Stimulated activated CD8-positive, alpha-beta memory T cell treated with anti-CD3 and anti-CD28 coated beads, Interleukin-2, amount 100 ng/mL, for 1 hour (primary cell): ENCODE measurements at regions not wholly inside any gene's neighbourhood (a gene's known extent, or its start where the extent isn't known, plus 50 kb on each side); places are given as distances from the start of the nearest gene placed in this dataset.

ENCODE experiments used
- DNase-seq, 2 donors: peaks; one replicate each; pipeline ENCODE4 v3.0.0-alpha.2; 2020; ENCODE audit warnings: low read depth in 2 of 2

- no peak for DNase-seq
Observed at GRCh38 chr2:238985041-238985729, 137.3 kb downstream of the TWIST2 start.

GRCh38 chr2:238985931-238986446, 138.1 kb downstream of the TWIST2 start:
- no peak for DNase-seq

- DNase-seq = no peak
Observed at GRCh38 chr2:238986491-238987351, 138.8 kb downstream of the TWIST2 start.

- DNase-seq = no peak
Observed at GRCh38 chr2:238987352-238987981, 139.6 kb downstream of the TWIST2 start.

- no peak for DNase-seq
Observed at GRCh38 chr2:238988105-238988504, 140.2 kb downstream of the TWIST2 start.

GRCh38 chr2:238988752-238989151, 140.9 kb downstream of the TWIST2 start:
- DNase-seq = no peak

GRCh38 chr2:238989484-238989883, 141.6 kb downstream of the TWIST2 start:
- no peak for DNase-seq

- no peak for DNase-seq
Observed at GRCh38 chr2:238994432-238994831, 146.5 kb downstream of the TWIST2 start.

GRCh38 chr2:238994876-238995275, 147.0 kb downstream of the TWIST2 start:
- DNase-seq = no peak

GRCh38 chr2:238995634-238996033, 147.7 kb downstream of the TWIST2 start:
- DNase-seq = no peak

GRCh38 chr2:238996331-238997136, 148.6 kb downstream of the TWIST2 start:
- no peak for DNase-seq

- no peak for DNase-seq
Observed at GRCh38 chr2:238997137-238997390, 149.2 kb downstream of the TWIST2 start.

GRCh38 chr2:238997684-238998083, 149.8 kb downstream of the TWIST2 start:
- DNase-seq = no peak
